ENCODE measurements at regions not wholly inside any gene's neighbourhood (a gene's known extent, or its start where the extent isn't known, plus 50 kb on each side); places are given as distances from the start of the nearest gene placed in this dataset.

DNA sequence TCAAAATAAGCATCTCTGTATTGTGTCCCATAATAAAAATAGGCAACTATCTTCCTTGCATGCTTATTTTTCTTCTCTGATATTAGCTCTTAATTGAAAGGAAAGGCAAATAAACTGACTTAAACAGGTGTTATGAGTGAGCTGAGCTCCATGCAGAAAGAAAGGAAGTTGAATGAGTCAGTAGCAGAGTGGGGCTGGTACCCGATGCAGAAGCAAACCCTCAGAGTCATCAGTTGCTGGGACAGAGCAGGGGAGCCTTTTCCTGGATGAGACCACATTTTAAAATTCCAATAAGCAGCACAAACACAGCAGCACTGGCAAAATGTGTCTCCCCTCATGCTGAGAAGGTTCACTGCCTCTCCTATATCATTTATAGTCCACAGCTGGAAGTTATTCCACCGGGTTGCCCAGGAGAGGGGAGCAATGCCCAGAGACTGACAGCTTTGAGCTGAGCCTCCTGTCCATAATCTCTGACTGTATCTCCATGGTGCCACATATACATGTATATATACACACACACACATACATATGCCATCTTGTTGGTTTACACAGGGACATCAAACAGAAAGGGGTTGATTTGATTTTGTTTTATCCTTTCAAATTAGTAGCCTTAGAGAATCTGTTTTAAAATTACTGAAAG is 274.3 kb upstream of the PPARGC1A start:
- TF ChIP-seq, protein P1, sequence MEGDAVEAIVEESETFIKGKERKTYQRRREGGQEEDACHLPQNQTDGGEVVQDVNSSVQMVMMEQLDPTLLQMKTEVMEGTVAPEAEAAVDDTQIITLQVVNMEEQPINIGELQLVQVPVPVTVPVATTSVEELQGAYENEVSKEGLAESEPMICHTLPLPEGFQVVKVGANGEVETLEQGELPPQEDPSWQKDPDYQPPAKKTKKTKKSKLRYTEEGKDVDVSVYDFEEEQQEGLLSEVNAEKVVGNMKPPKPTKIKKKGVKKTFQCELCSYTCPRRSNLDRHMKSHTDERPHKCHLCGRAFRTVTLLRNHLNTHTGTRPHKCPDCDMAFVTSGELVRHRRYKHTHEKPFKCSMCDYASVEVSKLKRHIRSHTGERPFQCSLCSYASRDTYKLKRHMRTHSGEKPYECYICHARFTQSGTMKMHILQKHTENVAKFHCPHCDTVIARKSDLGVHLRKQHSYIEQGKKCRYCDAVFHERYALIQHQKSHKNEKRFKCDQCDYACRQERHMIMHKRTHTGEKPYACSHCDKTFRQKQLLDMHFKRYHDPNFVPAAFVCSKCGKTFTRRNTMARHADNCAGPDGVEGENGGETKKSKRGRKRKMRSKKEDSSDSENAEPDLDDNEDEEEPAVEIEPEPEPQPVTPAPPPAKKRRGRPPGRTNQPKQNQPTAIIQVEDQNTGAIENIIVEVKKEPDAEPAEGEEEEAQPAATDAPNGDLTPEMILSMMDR (IDR thresholded peaks at IDR 0.05; ENCODE audit: borderline replicate concordance, control extremely low read depth, extremely low read depth, insufficient read depth, missing control alignments), result no peak
- in situ Hi-C loops (cut with MboI; ENCODE audit: low sequenced_read_pairs, unreplicated experiment), result no loop called here
- no peak for DNase-seq (ENCODE audit: low spot score)

DNA sequence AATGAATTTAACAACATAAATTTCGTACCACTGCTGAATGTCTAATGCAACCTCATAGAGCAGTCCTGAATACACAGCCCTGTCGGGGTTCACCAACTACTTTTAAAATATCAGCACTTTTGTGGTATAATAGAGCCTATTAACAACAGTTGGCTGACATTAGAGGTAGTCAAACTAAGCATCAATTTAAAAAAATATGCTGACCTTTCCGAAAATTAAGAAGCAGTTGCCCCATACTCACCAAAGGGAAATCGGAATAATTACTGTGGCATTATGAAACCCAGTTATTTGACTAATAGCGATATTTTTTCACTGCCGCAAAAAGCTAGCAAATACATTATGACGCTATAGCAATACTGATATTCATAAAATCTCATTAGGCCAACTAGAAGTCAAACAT is 273.5 kb upstream of the PPARGC1A start:
- in situ Hi-C loops (cut with MboI; ENCODE audit: low sequenced_read_pairs, unreplicated experiment), result no loop called here
- TF ChIP-seq, protein P1 (IDR thresholded peaks at IDR 0.05; ENCODE audit: borderline replicate concordance, control extremely low read depth, extremely low read depth, insufficient read depth, missing control alignments), result no peak

DNA sequence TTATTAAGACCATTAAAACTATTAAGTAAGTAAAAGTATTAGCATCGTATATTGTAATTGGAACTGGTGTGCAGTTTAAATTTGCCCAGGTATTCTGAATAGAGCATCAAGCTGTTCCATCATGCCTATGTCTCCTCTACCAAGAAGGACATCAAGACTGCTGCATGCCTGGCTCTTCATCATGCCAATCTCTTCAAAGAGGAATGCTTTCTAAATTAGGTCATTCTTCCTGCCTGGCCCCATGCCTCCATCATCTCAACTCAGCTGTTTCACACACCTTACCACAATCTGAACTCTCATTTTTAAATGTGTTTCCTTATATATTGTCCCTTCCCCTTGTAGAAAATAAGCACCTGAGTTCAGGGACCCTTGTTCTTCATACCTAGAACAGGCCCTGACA is 270.5 kb upstream of the PPARGC1A start:
- in situ Hi-C loops (cut with MboI; ENCODE audit: low sequenced_read_pairs, unreplicated experiment), result no loop called here
- TF ChIP-seq, protein P1 (IDR thresholded peaks at IDR 0.05; ENCODE audit: borderline replicate concordance, control extremely low read depth, extremely low read depth, insufficient read depth, missing control alignments), result no peak
- no peak for DNase-seq (ENCODE audit: low spot score)

More for the DNA sequence above, 273.5 kb upstream of the PPARGC1A start:
- DNase-seq (ENCODE audit: low spot score), result no peak

DNA sequence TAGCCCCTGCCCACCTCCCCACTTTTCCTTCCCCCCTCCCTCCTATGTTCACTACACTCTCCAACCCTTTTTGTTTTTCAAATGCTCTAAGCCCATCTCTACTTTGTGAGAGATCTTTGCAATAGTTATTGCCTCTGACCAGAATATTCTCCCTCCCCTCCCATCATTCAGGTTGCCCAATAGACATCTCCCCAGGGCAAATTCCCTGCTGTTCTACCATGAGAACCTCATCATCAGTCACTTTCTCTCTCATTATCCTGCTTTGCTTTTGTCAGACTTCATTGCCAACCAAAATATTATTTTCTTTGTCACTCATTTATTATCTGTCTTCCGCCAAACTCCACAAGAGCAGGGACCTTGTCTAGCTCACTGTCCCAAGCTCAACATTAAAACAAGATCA is 268.2 kb upstream of the PPARGC1A start:
- no peak for DNase-seq (ENCODE audit: low spot score)
- TF ChIP-seq, protein P1 (IDR thresholded peaks at IDR 0.05; ENCODE audit: borderline replicate concordance, control extremely low read depth, extremely low read depth, insufficient read depth, missing control alignments), result no peak
- in situ Hi-C loops (cut with MboI; ENCODE audit: low sequenced_read_pairs, unreplicated experiment), result no loop called here

DNA sequence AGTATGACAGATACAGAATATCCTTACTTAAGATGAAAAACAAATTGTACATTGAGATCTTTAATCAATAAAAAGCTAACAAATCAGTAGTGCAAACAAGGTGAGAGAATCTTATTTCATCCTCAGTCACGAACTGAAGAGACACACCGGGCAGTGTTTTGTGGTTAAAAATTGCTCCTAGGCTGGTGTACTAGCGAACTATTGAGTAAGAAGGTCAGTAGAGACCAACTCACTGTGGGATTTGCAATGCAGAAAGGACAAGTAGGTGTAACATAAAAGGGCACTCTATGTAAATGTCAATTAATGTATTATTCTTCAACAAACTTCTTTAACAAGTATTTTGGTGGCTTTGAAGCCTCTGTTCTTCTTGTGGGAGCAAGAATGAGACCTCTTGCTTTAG is 260.2 kb upstream of the PPARGC1A start:
- in situ Hi-C loops (cut with MboI; ENCODE audit: low sequenced_read_pairs, unreplicated experiment), result no loop called here
- DNase-seq (ENCODE audit: low spot score), result no peak
- TF ChIP-seq, protein P1 (IDR thresholded peaks at IDR 0.05; ENCODE audit: borderline replicate concordance, control extremely low read depth, extremely low read depth, insufficient read depth, missing control alignments), result no peak

DNA sequence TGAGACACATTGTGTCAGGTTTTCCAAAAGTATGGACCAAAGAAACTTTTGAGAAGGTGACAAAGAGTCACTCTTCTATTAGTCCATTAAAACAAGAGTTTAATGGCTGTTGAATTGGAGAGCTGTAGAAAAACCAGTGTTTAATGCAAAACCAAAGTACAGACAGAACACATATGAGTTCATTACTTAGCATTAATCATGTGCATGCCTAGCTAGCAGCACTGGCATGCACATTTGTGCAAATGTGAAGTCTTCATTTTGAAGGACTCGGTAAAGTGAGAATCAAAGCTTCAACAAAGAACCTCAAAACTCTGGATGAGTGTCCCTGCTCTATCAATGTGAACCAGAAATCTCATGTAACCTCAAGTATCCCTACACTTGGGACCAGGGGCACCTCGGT is 256.3 kb upstream of the PPARGC1A start:
- no peak for DNase-seq (ENCODE audit: low spot score)
- in situ Hi-C loops (cut with MboI; ENCODE audit: low sequenced_read_pairs, unreplicated experiment), result no loop called here
- TF ChIP-seq, protein P1 (IDR thresholded peaks at IDR 0.05; ENCODE audit: borderline replicate concordance, control extremely low read depth, extremely low read depth, insufficient read depth, missing control alignments), result no peak
